A673 (cell line): ENCODE measurements at regions not wholly inside any gene's neighbourhood (a gene's known extent, or its start where the extent isn't known, plus 50 kb on each side); places are given as distances from the start of the nearest gene placed in this dataset.
"Not testable (repeated sequence)": the region's sequence is repeated elsewhere in the genome, so short reads cannot be mapped to it uniquely, and the experiment has no call there.

Experiments
- BruUV-seq: library from RNA; stranded (reverse); fragments of 400-500 nt; replicated peaks from 2 replicates; lab custom pipeline; 2021; lab: Mats Ljungman, UMichigan
- CTCF ChIA-PET: fragments of 300-600 bp; sonication (Branson Sonifier 250); formaldehyde crosslinking; loops from one replicate; lab custom pipeline; 2022; ENCODE audit warnings: antibody characterized with exemption; lab: Charles Lee
- POLR2A ChIA-PET: fragments of 300-600 bp; sonication (Branson Sonifier 250); formaldehyde crosslinking; loops from one replicate; lab custom pipeline; 2022; ENCODE audit warnings: antibody characterized with exemption; ENCODE audit not compliant: low non-redundant PET; lab: Charles Lee
- DNase-seq: peaks from one replicate; pipeline ENCODE4 v3.0.0-alpha.2; 2015; ENCODE audit warnings: low spot score
- H3K27ac ChIP-seq: fragments of 200-600 bp; sonication (generic); 2 replicates; pipeline ENCODE4 v1.5.1; 2016; ENCODE audit warnings: mixed run types, low read depth, mild to moderate bottlenecking, mixed read lengths, antibody characterized with exemption, low read length; ENCODE audit not compliant: poor library complexity, severe bottlenecking
- H3K27me3 ChIP-seq: fragments of 200-600 bp; sonication (generic); replicated peaks from 2 replicates; pipeline ENCODE4 v1.6.1; 2017; ENCODE audit warnings: mixed run types, low read depth, mild to moderate bottlenecking, mixed read lengths, antibody characterized with exemption, low read length; ENCODE audit not compliant: insufficient read depth, poor library complexity
- H3K36me3 ChIP-seq: fragments of 200-600 bp; sonication (generic); 2 replicates; pipeline ENCODE4 v1.6.1; 2016; ENCODE audit warnings: mixed run types, mild to moderate bottlenecking, mixed read lengths, antibody characterized with exemption, low read length; ENCODE audit not compliant: insufficient read depth, poor library complexity, severe bottlenecking
- H3K4me1 ChIP-seq: fragments of 200-600 bp; sonication (generic); 2 replicates; pipeline ENCODE4 v1.6.1; 2017; ENCODE audit warnings: mixed run types, mild to moderate bottlenecking, mixed read lengths, antibody characterized with exemption, low read length; ENCODE audit not compliant: insufficient read depth, poor library complexity, severe bottlenecking
- H3K4me3 ChIP-seq: fragments of 200-600 bp; sonication (generic); 2 replicates; pipeline ENCODE4 v1.5.1; 2016; ENCODE audit warnings: low read depth, mixed run types, mild to moderate bottlenecking, mixed read lengths, low read length; ENCODE audit not compliant: poor library complexity, severe bottlenecking
- H3K9me3 ChIP-seq: fragments of 200-600 bp; sonication (generic); 2 replicates; pipeline ENCODE4 v1.6.1; 2016; ENCODE audit warnings: mixed run types, low read depth, mild to moderate bottlenecking, mixed read lengths, antibody characterized with exemption, low read length; ENCODE audit not compliant: poor library complexity, severe bottlenecking
- CTCF ChIP-seq: fragments of 300-800, 200-600 bp; sonication (generic); conservative IDR thresholded peaks from 2 replicates; pipeline ENCODE4 v1.5.1; 2017; ENCODE audit warnings: low read depth, mild to moderate bottlenecking, antibody characterized with exemption, low read length, moderate library complexity, mixed read lengths
- EZH2 ChIP-seq: fragments of 200-600 bp; sonication (generic); IDR thresholded peaks from 2 replicates; pipeline ENCODE4 v1.6.1; 2017; ENCODE audit warnings: borderline replicate concordance, low read depth, mild to moderate bottlenecking, mixed read lengths, antibody characterized with exemption, low read length; ENCODE audit not compliant: poor library complexity, severe bottlenecking
- intact Hi-C: fragments of 100-400 bp; cut with micrococcal nuclease; formaldehyde crosslinking; loops from one replicate; pipeline ENCODE4 v1.10.0; 2022; ENCODE audit not compliant: unreplicated experiment

- POLR2A ChIA-PET: no interaction called here
- H3K9me3 ChIP-seq: no peaks in the 10 kb centered on the region
- no peaks in the 10 kb centered on the region for H3K4me1 ChIP-seq
- no TSS peak for BruUV-seq
- TF ChIP-seq CTCF (no peak), EZH2 (no peak)
- H3K36me3 ChIP-seq: no peaks in the 10 kb centered on the region
- DNase-seq: no peak
- no peak overlapping the region for H3K4me3 ChIP-seq
- CTCF ChIA-PET: no interaction called here
- no peaks in the 10 kb centered on the region for H3K27me3 ChIP-seq
- H3K27ac ChIP-seq: no peak overlapping the region
- intact Hi-C loops: no loop called here
Measured at GRCh38 chr1:244305776-244306341, 145.8 kb downstream of the ADSS2 start.

DNA sequence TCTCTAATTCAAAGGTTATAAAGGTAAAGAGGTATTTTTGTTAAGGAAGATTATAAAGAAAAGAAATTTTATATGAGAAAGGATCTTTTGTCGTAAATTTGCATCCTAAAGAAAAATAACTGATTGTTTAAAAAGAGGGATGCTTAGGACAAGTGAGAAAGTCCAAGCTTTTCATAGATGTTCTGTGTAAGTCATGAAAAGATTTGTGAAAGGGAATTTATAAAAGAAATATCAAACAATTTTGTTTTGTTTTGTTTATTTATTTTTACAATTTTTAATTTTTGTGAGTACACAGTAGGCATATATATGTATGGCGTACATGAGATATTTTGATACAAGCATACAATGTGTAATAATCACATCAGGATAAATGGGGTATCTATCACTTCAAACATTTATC is 145.2 kb downstream of the ADSS2 start:
- intact Hi-C loops: no loop called here
- no TSS peak for BruUV-seq
- ChIA-PET POLR2A (no interaction called here), CTCF (no interaction called here)
- Histone ChIP-seq H3K4me1 (no peaks in the 10 kb centered on the region), H3K27me3 (no peaks in the 10 kb centered on the region), H3K9me3 (no peaks in the 10 kb centered on the region), H3K4me3 (no peak overlapping the region), H3K27ac (no peak overlapping the region), H3K36me3 (no peaks in the 10 kb centered on the region)
- no peak for TF ChIP-seq CTCF
- no peak for TF ChIP-seq EZH2
- DNase-seq: no peak

- H3K4me3 ChIP-seq, POLR2A ChIA-PET, DNase-seq, H3K27ac ChIP-seq, CTCF ChIA-PET, BruUV-seq, intact Hi-C loops, H3K36me3 ChIP-seq, H3K4me1 ChIP-seq, H3K27me3 ChIP-seq, H3K9me3 ChIP-seq: not testable (repeated sequence)
Measured at GRCh38 chr1:244309191-244309590, 142.5 kb downstream of the ADSS2 start.
